Astrocyte of the spinal cord (primary cell): ENCODE measurements at regions not wholly inside any gene's neighbourhood (a gene's known extent, or its start where the extent isn't known, plus 50 kb on each side); places are given as distances from the start of the nearest gene placed in this dataset.

Experiments
- DNase-seq: peaks from one replicate; pipeline ENCODE4 v3.0.0; 2011; ENCODE audit warnings: low read depth, low spot score
- H3K4me3 ChIP-seq: 2 replicates; pipeline ENCODE4 v1.5.1; 2011; ENCODE audit warnings: low read depth, mild to moderate bottlenecking, low read length, moderate library complexity
- CTCF ChIP-seq: IDR thresholded peaks from 2 replicates; pipeline ENCODE4 v1.5.1; 2012; ENCODE audit warnings: low read depth, mild to moderate bottlenecking, low read length, inconsistent platforms
- in situ Hi-C: cut with HindIII; loops from 2 replicates; pipeline ENCODE4 v1.10.0; 2017; ENCODE audit warnings: low sequenced_read_pairs

- no peak for TF ChIP-seq CTCF
- no peak overlapping the region for H3K4me3 ChIP-seq
- in situ Hi-C loops: no loop called here
- no peak for DNase-seq
These were observed 91.8 kb upstream of the BACH2 start for GRCh38 chr6:90388395-90388794.

- in situ Hi-C loops: no loop called here
- no peak overlapping the region for H3K4me3 ChIP-seq
- no peak for DNase-seq
- TF ChIP-seq CTCF: no peak
These were observed 91.2 kb upstream of the BACH2 start for GRCh38 chr6:90387826-90388225.

GRCh38 chr6:90387383-90387775 lies 90.7 kb upstream of the BACH2 start:
- no peak for DNase-seq
- H3K4me3 ChIP-seq: no peak overlapping the region
- no peak for TF ChIP-seq CTCF
- in situ Hi-C loops: no loop called here

- H3K4me3 ChIP-seq: no peak overlapping the region
- no peak for DNase-seq
- no peak for TF ChIP-seq CTCF
- in situ Hi-C loops: no loop called here
These were observed 90.0 kb upstream of the BACH2 start for GRCh38 chr6:90386399-90387382.

GRCh38 chr6:90385759-90386313 lies 89.2 kb upstream of the BACH2 start:
- in situ Hi-C loops: no loop called here
- H3K4me3 ChIP-seq: no peak overlapping the region
- no peak for TF ChIP-seq CTCF
- no peak for DNase-seq

- no peak overlapping the region for H3K4me3 ChIP-seq
- in situ Hi-C loops: no loop called here
- no peak for DNase-seq
- no peak for TF ChIP-seq CTCF
These were observed 88.1 kb upstream of the BACH2 start for GRCh38 chr6:90384720-90385119.
